ENCODE measurements at regions not wholly inside any gene's neighbourhood (a gene's known extent, or its start where the extent isn't known, plus 50 kb on each side); places are given as distances from the start of the nearest gene placed in this dataset.

- no peak for TF ChIP-seq CTCF (IDR thresholded peaks at IDR 0.05; ENCODE audit: insufficient read depth, low read depth, low read length)
- no peak for DNase-seq (ENCODE audit: low read depth)
- H3K4me3 ChIP-seq (ENCODE audit: low read depth, low read length), result no peak overlapping the region
Observed at GRCh38 chr18:35868915-35869314, 103.6 kb upstream of the RMP24 start.

DNA sequence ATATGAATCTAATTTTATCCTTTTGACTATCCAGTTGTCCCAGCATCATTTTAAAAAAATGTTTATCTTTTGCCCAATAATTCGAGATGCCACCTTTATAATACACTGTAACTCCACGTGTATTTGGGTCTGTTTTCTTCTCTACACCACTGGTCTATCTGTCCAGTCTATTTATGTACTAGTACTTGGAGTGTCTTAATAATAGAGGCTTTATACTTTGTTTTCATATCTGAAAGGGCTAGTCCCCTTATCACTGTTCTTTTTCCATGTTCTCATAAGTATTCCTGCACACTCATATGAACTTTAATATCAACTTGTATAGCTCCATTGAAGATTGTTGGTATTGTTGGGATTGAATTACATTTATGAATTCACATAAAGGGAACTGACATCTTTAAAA is 101.1 kb upstream of the RMP24 start:
- no peak for DNase-seq (ENCODE audit: low read depth)
- no peak for TF ChIP-seq CTCF (IDR thresholded peaks at IDR 0.05; ENCODE audit: insufficient read depth, low read depth, low read length)
- no peak overlapping the region for H3K4me3 ChIP-seq (ENCODE audit: low read depth, low read length)

GRCh38 chr18:35875566-35875965 is 96.9 kb upstream of the RMP24 start:
- no peak for TF ChIP-seq CTCF (IDR thresholded peaks at IDR 0.05; ENCODE audit: insufficient read depth, low read depth, low read length)
- H3K4me3 ChIP-seq (ENCODE audit: low read depth, low read length), result no peak overlapping the region
- DNase-seq (ENCODE audit: low read depth), result no peak

DNA sequence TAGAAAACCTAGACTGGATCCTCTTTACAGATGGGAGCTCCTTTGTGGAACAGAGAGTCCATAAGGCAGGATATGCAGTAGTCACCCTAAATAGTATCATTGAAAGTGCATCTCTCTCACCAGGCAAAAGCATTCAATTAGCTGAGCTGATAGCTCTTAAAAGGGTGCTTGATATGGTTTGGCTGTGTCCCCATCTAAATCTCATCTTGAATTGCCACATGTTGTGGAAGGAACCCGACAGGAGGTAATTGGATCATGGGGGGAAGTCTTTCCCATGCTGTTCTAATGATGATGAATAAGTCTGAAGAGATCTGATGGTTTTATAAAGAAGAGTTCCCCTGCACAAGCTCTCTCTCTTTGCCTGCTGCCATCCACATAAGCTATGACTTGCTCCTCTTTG is 96.2 kb upstream of the RMP24 start:
- no peak for DNase-seq (ENCODE audit: low read depth)
- TF ChIP-seq CTCF (IDR thresholded peaks at IDR 0.05; ENCODE audit: insufficient read depth, low read depth, low read length), result no peak
- H3K4me3 ChIP-seq (ENCODE audit: low read depth, low read length), result no peak overlapping the region

DNA sequence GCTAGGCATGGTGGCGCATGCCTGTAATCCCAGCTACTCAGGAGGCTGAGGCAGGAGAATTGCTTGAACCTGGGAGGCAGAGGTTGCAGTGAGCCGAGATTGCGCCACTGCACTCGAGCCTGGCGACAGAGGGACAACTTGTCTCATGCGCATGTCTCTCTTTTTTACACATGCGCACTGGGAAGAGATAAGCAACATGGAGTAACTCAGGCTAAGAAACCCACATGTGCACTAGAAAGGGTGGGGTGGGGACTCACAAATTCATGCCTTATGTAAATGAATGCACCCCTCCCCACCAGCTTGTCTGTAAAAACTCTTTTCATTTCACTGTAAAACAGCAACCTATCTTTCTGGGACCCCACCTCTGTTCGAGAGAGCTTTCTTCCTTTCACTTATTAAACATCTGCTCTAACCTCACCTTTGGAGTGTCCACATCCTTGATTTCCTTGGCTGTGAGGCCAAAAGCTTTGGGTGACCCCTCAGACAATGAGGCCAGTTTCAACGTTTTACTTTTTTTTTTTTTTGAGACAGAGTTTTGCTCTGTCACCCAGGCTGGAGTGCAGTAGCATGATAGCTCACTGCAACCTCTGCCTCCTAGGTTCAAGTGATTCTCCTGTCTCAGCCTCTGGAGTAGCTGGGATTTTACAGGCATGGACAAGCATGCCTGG is 91.6 kb upstream of the RMP24 start:
- TF ChIP-seq CTCF (IDR thresholded peaks at IDR 0.05; ENCODE audit: insufficient read depth, low read depth, low read length), result no peak
- DNase-seq (ENCODE audit: low read depth), result no peak
- H3K4me3 ChIP-seq (ENCODE audit: low read depth, low read length), result no peak overlapping the region

- no peak for TF ChIP-seq CTCF (IDR thresholded peaks at IDR 0.05; ENCODE audit: insufficient read depth, low read depth, low read length)
- no peak overlapping the region for H3K4me3 ChIP-seq (ENCODE audit: low read depth, low read length)
Observed at GRCh38 chr18:35888329-35888728, 84.2 kb upstream of the RMP24 start.

GRCh38 chr18:35889677-35890076 is 82.8 kb upstream of the RMP24 start:
- no peak for DNase-seq (ENCODE audit: low read depth)
- no peak for TF ChIP-seq CTCF (IDR thresholded peaks at IDR 0.05; ENCODE audit: insufficient read depth, low read depth, low read length)
- H3K4me3 ChIP-seq (ENCODE audit: low read depth, low read length), result no peak overlapping the region

More at GRCh38 chr18:35888329-35888728, 84.2 kb upstream of the RMP24 start:
- no peak for DNase-seq (ENCODE audit: low read depth)
